GM19328 (cell line): ENCODE measurements at regions not wholly inside any gene's neighbourhood (a gene's known extent, or its start where the extent isn't known, plus 50 kb on each side); places are given as distances from the start of the nearest gene placed in this dataset.
"Not testable (repeated sequence)": the region's sequence is repeated elsewhere in the genome, so short reads cannot be mapped to it uniquely, and the experiment has no call there.

Experiments used
- ATAC-seq: cut with Tn5 transposase; IDR thresholded peaks from one replicate; pipeline ENCODE4 v1.9.1; 2021; ENCODE audit warnings: mild to moderate bottlenecking, moderate library complexity; ENCODE audit not compliant: unreplicated experiment

GRCh38 chr13:107928762-107929161, 286.6 kb downstream of the LIG4 start:
- no peak for ATAC-seq

DNA sequence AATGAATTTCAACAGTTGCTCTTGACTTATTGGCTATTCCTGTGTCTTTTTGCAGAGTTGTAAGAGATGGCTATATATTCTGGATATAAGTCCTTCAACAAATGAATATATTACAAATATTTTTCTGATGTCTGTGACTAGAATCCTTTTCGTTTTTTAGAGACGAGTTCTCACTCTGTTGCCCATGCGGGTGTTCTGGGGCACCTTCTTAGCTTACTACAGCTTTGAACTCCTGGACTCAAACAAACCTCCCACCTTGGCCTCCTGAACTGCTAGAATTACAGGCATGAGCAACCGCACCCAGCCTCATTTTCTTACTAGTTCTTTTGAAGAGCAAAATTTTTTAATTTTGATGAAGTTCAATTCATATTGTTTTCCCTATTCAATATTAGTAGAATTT, 287.8 kb downstream of the LIG4 start:
- no peak for ATAC-seq

- ATAC-seq: not testable (repeated sequence)
Measured at GRCh38 chr13:107926515-107926914, 288.8 kb downstream of the LIG4 start.

DNA sequence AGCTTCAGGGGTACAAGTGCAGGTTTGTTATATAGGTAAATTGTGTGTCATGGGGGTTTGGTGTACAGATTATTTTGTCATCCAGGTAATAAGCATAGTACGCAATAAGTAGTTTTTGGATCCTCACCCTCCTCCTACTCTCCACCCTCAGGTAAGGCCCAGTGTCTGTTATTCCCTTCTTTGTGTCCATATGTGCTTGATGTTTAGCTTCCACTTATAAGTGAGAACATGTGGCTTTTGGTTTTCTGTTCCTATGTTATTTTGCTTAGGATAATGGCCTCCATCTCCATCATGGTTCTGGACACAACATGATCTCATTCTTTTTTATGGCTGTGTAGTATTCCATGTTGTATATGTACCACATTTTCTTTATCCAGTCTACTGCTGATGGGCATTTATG, 298.4 kb downstream of the LIG4 start:
- not testable (repeated sequence) for ATAC-seq

DNA sequence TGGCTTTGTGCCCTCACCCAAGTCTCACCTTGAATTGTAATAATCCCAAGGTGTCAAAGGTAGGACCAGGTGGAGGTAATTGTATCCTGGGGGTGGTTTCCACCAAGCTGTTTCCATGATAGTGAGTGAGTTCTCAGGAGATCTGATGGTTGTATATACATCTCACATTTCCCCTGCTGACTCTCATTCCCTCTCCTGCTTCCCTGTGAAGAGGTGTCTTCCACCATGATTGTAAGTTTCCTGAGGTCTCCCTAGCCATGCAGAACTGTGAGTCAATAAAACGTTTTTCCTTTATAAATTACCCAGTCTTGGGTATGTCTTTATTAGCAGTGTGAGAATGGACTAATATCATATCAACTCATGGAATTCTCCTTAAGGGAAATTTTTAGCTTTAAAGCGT, 302.6 kb downstream of the LIG4 start:
- ATAC-seq: no peak

DNA sequence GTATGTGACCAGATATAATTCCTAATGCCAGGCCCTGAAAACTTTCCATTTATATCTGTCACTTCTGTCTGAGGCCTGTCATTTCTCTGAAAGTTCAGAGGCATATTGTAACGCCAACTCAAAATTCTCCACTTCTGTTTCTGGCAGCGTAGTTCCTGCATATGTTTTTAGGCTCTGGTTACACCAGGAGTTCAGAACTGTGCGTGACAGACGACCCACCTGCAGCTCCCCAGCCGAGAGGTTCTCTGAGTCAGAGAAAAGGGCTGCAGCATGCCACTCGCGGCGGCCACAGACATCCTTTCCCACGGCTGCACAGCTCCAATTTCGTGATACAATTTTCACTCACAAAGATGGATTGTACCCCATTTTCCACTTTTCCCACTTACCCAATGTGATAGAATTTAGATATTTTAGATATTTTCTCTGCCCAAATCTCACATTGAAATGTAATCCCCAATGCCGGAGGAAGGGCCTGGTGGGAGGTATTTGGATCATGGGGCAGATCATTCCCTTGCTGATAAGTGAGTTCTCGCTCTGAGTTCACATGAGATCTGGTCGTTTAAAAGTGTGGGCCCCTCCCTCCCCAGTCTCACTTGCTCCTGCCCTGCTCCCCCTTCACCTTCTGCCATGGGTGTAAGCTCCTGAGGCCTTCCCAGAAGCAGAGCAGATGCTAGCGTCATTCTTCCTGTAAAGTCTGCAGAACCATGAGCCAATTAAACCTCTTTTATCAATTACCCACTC, 308.1 kb downstream of the LIG4 start:
- no peak for ATAC-seq

GRCh38 chr13:107906131-107906530, 309.2 kb downstream of the LIG4 start:
- no peak for ATAC-seq

DNA sequence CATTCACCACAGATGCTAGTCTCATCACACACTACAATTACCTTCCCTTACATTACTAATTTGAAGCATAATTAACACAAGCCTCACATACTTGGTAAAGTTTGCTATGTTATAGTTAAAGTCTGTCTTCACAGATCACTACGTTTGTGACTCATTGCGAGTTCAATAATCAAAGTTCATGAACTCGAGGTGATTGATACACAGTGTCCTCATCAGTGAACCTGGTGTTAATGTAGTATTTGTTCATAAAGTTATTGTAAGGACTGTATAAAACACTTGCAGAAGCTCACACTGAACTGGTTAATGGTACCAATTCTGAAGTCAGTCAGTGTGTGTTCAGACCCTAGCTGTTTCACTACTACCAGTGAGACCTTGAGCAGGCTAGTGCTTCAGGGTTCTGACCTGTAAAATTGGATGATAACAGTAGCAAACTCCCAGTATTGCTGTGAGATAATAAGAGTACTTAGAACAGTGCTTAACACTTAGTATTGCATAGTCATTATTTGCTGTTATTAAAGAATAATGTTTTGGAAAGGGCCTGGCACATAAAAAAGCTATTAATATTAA, 313.3 kb downstream of the LIG4 start:
- ATAC-seq: no peak

- ATAC-seq: no peak
Measured at GRCh38 chr13:107901230-107901629, 314.1 kb downstream of the LIG4 start.

DNA sequence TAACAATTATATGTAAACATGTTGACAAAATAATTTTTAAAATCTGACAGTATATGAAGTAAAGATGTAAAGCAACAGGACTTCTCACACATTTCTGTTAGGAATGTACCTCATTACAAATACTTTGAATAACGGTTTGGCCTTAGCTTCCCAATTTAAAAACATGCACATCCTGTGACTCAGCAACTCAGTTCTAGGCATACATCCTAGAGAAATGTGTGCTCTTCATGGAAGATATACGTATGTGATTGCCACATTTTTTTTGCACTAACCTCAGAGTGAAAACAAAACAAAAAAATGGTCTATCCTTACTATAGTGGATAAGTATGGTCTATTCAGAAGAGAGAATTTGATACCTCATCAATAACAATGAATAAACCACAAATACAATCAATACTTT, 314.6 kb downstream of the LIG4 start:
- no peak for ATAC-seq

DNA sequence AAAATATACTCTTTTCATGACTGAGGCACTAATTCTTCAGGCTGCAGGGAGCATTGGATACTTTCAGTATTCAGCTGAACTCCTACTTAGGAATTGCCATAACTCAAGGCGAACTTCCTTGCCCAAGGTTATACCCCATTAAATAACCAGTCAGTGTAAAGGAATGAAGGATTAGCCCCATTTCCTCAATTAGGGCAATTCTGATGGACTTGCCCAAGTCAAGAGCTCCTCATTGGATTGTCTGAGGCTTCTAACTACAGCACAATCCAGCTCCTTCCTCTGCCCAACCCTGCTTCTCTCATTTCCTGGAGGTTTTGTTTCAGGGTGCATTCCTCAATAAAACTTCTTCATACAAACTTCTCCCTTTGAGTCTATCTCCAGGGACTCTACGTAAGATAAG, 329.2 kb downstream of the LIG4 start:
- ATAC-seq: no peak

- no peak for ATAC-seq
Measured at GRCh38 chr13:107884564-107884963, 330.8 kb downstream of the LIG4 start.

DNA sequence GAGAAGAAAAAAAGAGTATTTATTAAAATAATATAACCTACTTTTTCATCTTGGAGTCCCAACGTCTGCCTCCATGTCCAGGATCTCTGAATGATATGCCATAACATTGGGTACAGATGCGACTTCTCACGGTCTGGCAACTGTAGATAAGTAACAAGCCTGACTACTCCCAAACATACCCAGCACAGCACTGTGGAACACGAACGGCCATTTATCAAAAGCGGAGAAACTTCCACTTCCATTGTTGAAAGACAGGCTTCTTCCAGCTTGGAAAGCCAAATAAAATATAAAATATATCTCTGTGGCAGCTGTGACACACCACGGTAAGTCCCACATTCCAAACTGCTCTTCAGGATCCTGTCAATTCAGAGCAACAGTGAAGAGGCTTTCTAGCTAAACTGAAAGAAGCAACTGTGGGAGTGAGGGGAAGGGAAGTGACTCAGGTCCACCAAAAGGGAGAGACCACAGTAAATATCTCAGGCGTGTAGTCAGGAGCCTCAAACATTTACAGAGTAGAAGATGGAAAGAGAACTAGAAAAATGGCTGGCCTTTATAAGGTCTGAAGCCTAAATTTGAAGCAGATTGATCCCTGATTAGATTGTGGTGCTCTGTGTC, 331.7 kb downstream of the LIG4 start:
- no peak for ATAC-seq

- no peak for ATAC-seq
Measured at GRCh38 chr13:107882708-107883560, 332.4 kb downstream of the LIG4 start.

DNA sequence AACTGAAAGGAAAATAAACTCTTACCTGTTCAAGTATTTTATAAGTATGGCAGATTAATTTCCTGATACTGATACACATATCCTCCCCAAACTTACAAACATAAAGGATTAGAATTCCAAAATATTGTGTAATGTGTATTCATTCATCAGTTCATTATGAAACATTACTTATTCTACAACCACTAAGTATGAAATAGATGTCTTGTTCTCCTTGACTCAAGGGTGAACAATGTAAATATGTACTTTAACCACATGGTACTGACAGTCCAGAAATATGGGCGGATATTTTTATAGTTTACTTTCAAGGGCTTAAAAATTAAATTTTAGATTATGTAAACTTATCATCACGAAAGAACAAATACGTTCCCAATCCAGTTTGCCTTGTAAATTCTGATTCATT, 334.0 kb downstream of the LIG4 start:
- no peak for ATAC-seq

- ATAC-seq: no peak
Measured at GRCh38 chr13:107874456-107874855, 340.9 kb downstream of the LIG4 start.

- ATAC-seq: no peak
Measured at GRCh38 chr13:107873926-107874325, 341.4 kb downstream of the LIG4 start.

DNA sequence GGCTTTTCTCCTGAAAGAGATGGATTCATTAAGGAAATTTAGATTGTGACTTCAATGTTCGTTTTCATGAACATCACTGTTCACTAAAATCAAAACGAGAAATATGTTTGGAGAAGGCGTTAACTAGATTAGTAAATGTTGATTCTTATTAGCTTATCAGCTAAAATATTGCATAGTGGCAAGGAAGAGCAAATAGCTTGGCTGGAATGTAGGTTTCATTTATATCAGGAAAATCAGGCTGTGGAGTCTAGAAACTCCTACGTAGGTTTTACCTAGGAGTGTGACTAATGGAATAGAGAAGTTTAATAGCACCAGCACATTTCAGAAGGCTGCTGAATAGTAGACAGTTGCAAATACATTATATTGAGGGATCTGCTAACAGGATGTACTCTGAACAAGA, 344.9 kb downstream of the LIG4 start:
- ATAC-seq: no peak

- ATAC-seq: no peak
Measured at GRCh38 chr13:107867701-107868661, 347.4 kb downstream of the LIG4 start.

DNA sequence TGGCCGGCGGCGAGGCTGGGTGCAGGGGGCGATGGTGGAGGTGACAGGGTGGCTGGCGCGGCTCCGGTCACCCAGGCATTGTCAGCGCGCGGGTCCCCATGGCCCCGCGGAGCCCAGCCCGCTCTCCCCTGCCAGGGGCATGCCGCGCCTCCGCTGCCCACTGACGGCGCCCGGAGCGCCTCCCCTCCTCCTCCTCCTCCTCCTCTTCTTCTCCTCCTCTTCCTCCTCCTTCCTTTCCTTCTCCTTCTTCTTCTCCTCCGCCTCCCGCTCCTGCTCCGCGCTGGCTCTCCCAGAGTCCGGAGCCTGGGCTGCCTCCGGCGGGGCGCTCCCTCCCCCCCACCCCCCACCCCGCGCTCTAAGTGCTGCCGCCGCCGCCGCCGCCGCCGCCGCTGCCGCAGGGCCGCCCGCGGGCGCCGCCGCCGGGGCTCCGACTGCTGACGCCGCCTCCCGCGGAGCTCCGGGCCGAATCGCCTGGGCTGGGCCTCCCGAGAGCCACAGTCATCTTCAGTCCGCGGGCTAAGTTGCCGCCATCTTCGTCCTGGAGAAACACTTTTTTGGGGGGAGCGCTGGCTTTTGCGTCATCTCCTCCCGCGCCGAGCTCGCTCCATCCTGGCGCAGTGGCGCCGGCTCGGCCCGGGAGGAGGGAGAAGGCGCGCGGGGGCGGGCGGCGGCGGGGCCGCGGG, 348.3 kb downstream of the LIG4 start:
- no peak for ATAC-seq
